Neural cell (in vitro differentiated cells): ENCODE measurements at regions not wholly inside any gene's neighbourhood (a gene's known extent, or its start where the extent isn't known, plus 50 kb on each side); places are given as distances from the start of the nearest gene placed in this dataset.
A peak's percentile ranks its signal among the peaks of the same experiment; 100 is the strongest.

Experiments used
- H2AFZ ChIP-seq: fragments of 200-600, 300-800 bp; sonication (generic), shearing (Covaris generic); 2 replicates; pipeline ENCODE4 v1.6.0; 2014; ENCODE audit warnings: low read depth, mild to moderate bottlenecking, antibody characterized with exemption, low read length, moderate library complexity
- H3F3A ChIP-seq: fragments of 200-600 bp; shearing (Covaris generic); 2 replicates; pipeline ENCODE4 v1.6.1; 2016; ENCODE audit warnings: mild to moderate bottlenecking, moderate library complexity, mixed read lengths, antibody characterized with exemption, low read length; ENCODE audit not compliant: insufficient read depth, poor library complexity, severe bottlenecking
- H3K27ac ChIP-seq: fragments of 200-600, 300-800 bp; sonication (generic), shearing (Covaris generic); 2 replicates; pipeline ENCODE4 v1.5.1; 2014; ENCODE audit warnings: mild to moderate bottlenecking, low read length, moderate library complexity
- H3K27me3 ChIP-seq: fragments of 300-800, 200-600 bp; sonication (generic), shearing (Covaris generic); 2 replicates; pipeline ENCODE4 v1.6.0; 2014; ENCODE audit warnings: mild to moderate bottlenecking, low read depth, low read length, moderate library complexity; ENCODE audit not compliant: insufficient read depth
- H3K36me3 ChIP-seq: fragments of 300-800, 200-600 bp; sonication (generic), shearing (Covaris generic); 2 replicates; pipeline ENCODE4 v1.5.1; 2014; ENCODE audit warnings: mild to moderate bottlenecking, antibody characterized with exemption, low read length, moderate library complexity; ENCODE audit not compliant: insufficient read depth
- H3K4me2 ChIP-seq: fragments of 300-800, 200-600 bp; sonication (generic), shearing (Covaris generic); 2 replicates; pipeline ENCODE4 v1.6.0; 2014; ENCODE audit warnings: mild to moderate bottlenecking, low read length
- H3K4me3 ChIP-seq: fragments of 300-800, 200-600 bp; sonication (generic), shearing (Covaris generic); 2 replicates; pipeline ENCODE4 v1.5.1; 2014; ENCODE audit warnings: mild to moderate bottlenecking, low read length, moderate library complexity
- H3K79me2 ChIP-seq: fragments of 200-600 bp; shearing (Covaris generic); replicated peaks from 2 replicates; pipeline ENCODE4 v1.6.0; 2014; ENCODE audit warnings: mild to moderate bottlenecking, low read length, moderate library complexity; ENCODE audit not compliant: insufficient read depth
- H3K9ac ChIP-seq: fragments of 300-800, 200-600 bp; sonication (generic), shearing (Covaris generic); 2 replicates; pipeline ENCODE4 v1.6.1; 2016; ENCODE audit warnings: mild to moderate bottlenecking, low read length, mixed read lengths
- H3K9me2 ChIP-seq: fragments of 200-600 bp; shearing (Covaris generic); 2 replicates; pipeline ENCODE4 v1.6.1; 2016; ENCODE audit warnings: mild to moderate bottlenecking, low read length, mixed read lengths; ENCODE audit not compliant: insufficient read depth
- H3K9me3 ChIP-seq: fragments of 200-600, 300-800 bp; sonication (generic), shearing (Covaris generic); 2 replicates; pipeline ENCODE4 v1.6.1; 2016; ENCODE audit warnings: mild to moderate bottlenecking, mixed run types, low read length, moderate library complexity, mixed read lengths
- H4K20me1 ChIP-seq: fragments of 200-600 bp; shearing (Covaris generic); 2 replicates; pipeline ENCODE4 v1.6.1; 2016; ENCODE audit warnings: mild to moderate bottlenecking, mixed run types; ENCODE audit not compliant: insufficient read depth
- CTCF ChIP-seq: fragments of 450-650 bp; IDR thresholded peaks from 2 replicates; pipeline ENCODE4 v1.5.1; 2014; ENCODE audit warnings: antibody characterized with exemption, mild to moderate bottlenecking, moderate library complexity; ENCODE audit not compliant: poor library complexity, severe bottlenecking
- EP300 ChIP-seq: fragments of 450-650 bp; conservative IDR thresholded peaks from 2 replicates; pipeline ENCODE4 v1.6.1; 2014; ENCODE audit warnings: antibody characterized with exemption, mild to moderate bottlenecking, moderate library complexity; ENCODE audit not compliant: poor library complexity, severe bottlenecking
- MXI1 ChIP-seq: fragments of 450-650 bp; conservative IDR thresholded peaks from 2 replicates; pipeline ENCODE4 v1.6.1; 2014; ENCODE audit warnings: antibody characterized with exemption, mild to moderate bottlenecking; ENCODE audit not compliant: poor library complexity, severe bottlenecking
- POLR2AphosphoS5 ChIP-seq: IDR thresholded peaks from 2 replicates; pipeline ENCODE4 v1.6.1; 2012
- RAD21 ChIP-seq: fragments of 450-650 bp; conservative IDR thresholded peaks from 2 replicates; pipeline ENCODE4 v1.6.1; 2014; ENCODE audit warnings: antibody characterized with exemption, mild to moderate bottlenecking, moderate library complexity
- REST ChIP-seq: IDR thresholded peaks from 2 replicates; pipeline ENCODE4 v1.6.1; 2012; ENCODE audit warnings: borderline replicate concordance
- SMC3 ChIP-seq: fragments of 450-650 bp; conservative IDR thresholded peaks from 2 replicates; pipeline ENCODE4 v1.6.1; 2014; ENCODE audit warnings: antibody characterized with exemption, mild to moderate bottlenecking, moderate library complexity; ENCODE audit not compliant: poor library complexity
- TAF1 ChIP-seq: IDR thresholded peaks from 2 replicates; pipeline ENCODE4 v1.6.1; 2012; ENCODE audit warnings: low read depth

- Histone ChIP-seq H3K9me3 (no peaks in the 10 kb centered on the region), H3K9me2 (no peaks in the 10 kb centered on the region)
Observed at GRCh38 chr18:71433373-71433772, 1110.8 kb downstream of the CBLN2 start.

GRCh38 chr18:71431689-71432088 lies 1112.5 kb downstream of the CBLN2 start:
- no peak overlapping the region for H3K4me3 ChIP-seq
- peaks cover 3% of the 10 kb centered on the region for H3F3A ChIP-seq
- no peak overlapping the region for H3K9ac ChIP-seq
- H3K4me2 ChIP-seq = no peak overlapping the region
- H3K9me3 ChIP-seq = no peaks in the 10 kb centered on the region
- no peak overlapping the region for H2AFZ ChIP-seq
- no peak overlapping the region for H3K27ac ChIP-seq
- no peaks in the 10 kb centered on the region for H3K79me2 ChIP-seq
- no peaks in the 10 kb centered on the region for H4K20me1 ChIP-seq
- H3K27me3 ChIP-seq = no peaks in the 10 kb centered on the region
- H3K9me2 ChIP-seq = no peaks in the 10 kb centered on the region
- no peaks in the 10 kb centered on the region for H3K36me3 ChIP-seq
- TF ChIP-seq SMC3 (no peak), POLR2AphosphoS5 (no peak), TAF1 (no peak), EP300 (no peak), RAD21 (no peak), REST (no peak), MXI1 (no peak), CTCF (no peak)

More at GRCh38 chr18:71433373-71433772, 1110.8 kb downstream of the CBLN2 start:
- Histone ChIP-seq H3K27me3 (no peaks in the 10 kb centered on the region), H2AFZ (no peak overlapping the region), H3K9ac (no peak overlapping the region), H3K79me2 (no peaks in the 10 kb centered on the region), H3F3A (peaks cover 3% of the 10 kb centered on the region), H3K4me3 (peak overlapping the region; percentile 24), H3K36me3 (no peaks in the 10 kb centered on the region), H3K27ac (peak overlapping the region; percentile 49), H3K4me2 (no peak overlapping the region), H4K20me1 (no peaks in the 10 kb centered on the region)
- no peak for TF ChIP-seq TAF1
- TF ChIP-seq REST = no peak
- TF ChIP-seq SMC3 = no peak
- TF ChIP-seq CTCF = no peak
- peak; percentile 42 for TF ChIP-seq POLR2AphosphoS5
- peak; percentile 50 for TF ChIP-seq EP300
